H1 (cell line): ENCODE measurements at regions not wholly inside any gene's neighbourhood (a gene's known extent, or its start where the extent isn't known, plus 50 kb on each side); places are given as distances from the start of the nearest gene placed in this dataset.

ENCODE experiments used
- CTCF ChIA-PET: fragments of 300-600 bp; sonication (Branson Sonifier 250); formaldehyde crosslinking; loops from one replicate; lab custom pipeline; 2021; ENCODE audit not compliant: partially characterized antibody; lab: Charles Lee
- POLR2A ChIA-PET: fragments of 300-600 bp; sonication (Branson Sonifier 250); formaldehyde crosslinking; loops from one replicate; lab custom pipeline; 2021; ENCODE audit warnings: inconsistent platforms; ENCODE audit not compliant: partially characterized antibody; lab: Charles Lee
- DNase-seq, 2 experiments: peaks; one replicate each; pipeline versions ENCODE4 v3.0.0 to v3.0.0-alpha.2; 2010 to 2022; ENCODE audit warnings: low spot score in 2 of 2, low read depth in 1 of 2, mixed read lengths in 1 of 2
- FAIRE-seq: peaks from 2 replicates; lab custom pipeline; 2011; peaks lifted over from hg19 to GRCh38; lab: Jason Lieb, UNC
- H2AFZ ChIP-seq: 2 replicates; pipeline ENCODE4 v1.8.1; 2012; ENCODE audit warnings: low read length, inconsistent platforms
- H2AK5ac ChIP-seq: 2 replicates; pipeline ENCODE4 v1.6.1; 2013; ENCODE audit warnings: low read depth, low read length
- H2BK120ac ChIP-seq: replicated peaks from 2 replicates; pipeline ENCODE3; 2013; ENCODE audit warnings: low read depth, low read length, inconsistent platforms
- H2BK12ac ChIP-seq: 2 replicates; pipeline ENCODE4 v1.6.1; 2013; ENCODE audit warnings: low read depth, low read length
- H2BK15ac ChIP-seq: 2 replicates; pipeline ENCODE4 v1.6.1; 2013; ENCODE audit warnings: low read length
- H2BK20ac ChIP-seq: 2 replicates; pipeline ENCODE4 v1.6.1; 2013; ENCODE audit warnings: low read length
- H2BK5ac ChIP-seq: 2 replicates; pipeline ENCODE4 v1.6.1; 2013; ENCODE audit warnings: low read depth, low read length
- H3K14ac ChIP-seq: 2 replicates; pipeline ENCODE4 v1.6.1; 2013; ENCODE audit warnings: inconsistent platforms; ENCODE audit not compliant: insufficient read length
- H3K18ac ChIP-seq: 2 replicates; pipeline ENCODE4 v1.6.1; 2013; ENCODE audit warnings: low read length; ENCODE audit errors: extremely low read depth
- H3K23ac ChIP-seq: 2 replicates; pipeline ENCODE4 v1.6.1; 2013; ENCODE audit warnings: inconsistent platforms; ENCODE audit not compliant: insufficient read length
- H3K23me2 ChIP-seq: 2 replicates; pipeline ENCODE4 v1.6.1; 2013; ENCODE audit warnings: low read depth, low read length
- H3K27ac ChIP-seq: 2 replicates; pipeline ENCODE4 v1.6.1; 2011; ENCODE audit warnings: low read depth, low read length, inconsistent platforms
- H3K27me3 ChIP-seq, 4 experiments: replicated peaks in 1 of 4; 1 replicate in 1 of 4; 2 replicates in 3 of 4; pipeline versions ENCODE4 v1.6.1 to v1.8.1; 2011 to 2013; ENCODE audit warnings: low read length in 3 of 4, mild to moderate bottlenecking in 3 of 4, inconsistent platforms in 2 of 4, mixed read lengths in 2 of 4, moderate library complexity in 1 of 4; ENCODE audit not compliant: control insufficient read depth in 3 of 4, insufficient read depth in 3 of 4; ENCODE audit errors: extremely low read depth in 1 of 4
- H3K36me3 ChIP-seq, 4 experiments: 2 replicates each; pipeline versions ENCODE4 v1.6.1 to v1.8.1; 2011 to 2013; ENCODE audit warnings: mild to moderate bottlenecking in 4 of 4, low read length in 3 of 4, moderate library complexity in 2 of 4, control low read depth in 1 of 4, inconsistent platforms in 1 of 4; ENCODE audit not compliant: insufficient read depth in 4 of 4, control insufficient read depth in 2 of 4
- H3K4ac ChIP-seq: replicated peaks from 2 replicates; pipeline ENCODE3; 2013; ENCODE audit warnings: low read length, low read depth, mixed read lengths, inconsistent platforms; ENCODE audit not compliant: insufficient read length
- H3K4me1 ChIP-seq, 4 experiments: replicated peaks in 1 of 4; 1 replicate in 1 of 4; 2 replicates in 3 of 4; pipeline versions ENCODE4 v1.6.1 to v1.8.1; 2011 to 2013; ENCODE audit warnings: low read length in 3 of 4, inconsistent platforms in 2 of 4, mixed read lengths in 1 of 4; ENCODE audit not compliant: insufficient read depth in 4 of 4, control insufficient read depth in 3 of 4
- H3K4me2 ChIP-seq, 2 experiments: 2 replicates each; pipeline versions ENCODE4 v1.6.1 to v1.8.1; 2011 to 2013; ENCODE audit warnings: low read depth in 2 of 2, low read length in 2 of 2, control low read depth in 1 of 2, inconsistent platforms in 1 of 2, mild to moderate bottlenecking in 1 of 2; ENCODE audit not compliant: insufficient read depth in 1 of 2
- H3K4me3 ChIP-seq, 4 experiments: fragments of 200-600, 300-600 bp in 1 of 4; sonication (generic), shearing (Covaris generic), sonication (Bioruptor Twin) in 1 of 4; 2 replicates each; pipeline versions ENCODE4 v1.5.1 to v1.8.1; 2011 to 2016; ENCODE audit warnings: low read length in 4 of 4, low read depth in 3 of 4, control low read depth in 2 of 4, inconsistent platforms in 2 of 4, mild to moderate bottlenecking in 2 of 4, mixed read lengths in 1 of 4, moderate library complexity in 1 of 4; ENCODE audit not compliant: insufficient read depth in 2 of 4; ENCODE audit errors: extremely low read depth in 1 of 4
- H3K56ac ChIP-seq: replicated peaks from 2 replicates; pipeline ENCODE3; 2013; ENCODE audit warnings: low read depth, mild to moderate bottlenecking, mixed read lengths, low read length, inconsistent platforms; ENCODE audit not compliant: insufficient read length
- H3K79me1 ChIP-seq: 2 replicates; pipeline ENCODE4 v1.6.1; 2013; ENCODE audit warnings: low read depth, low read length, control low read depth
- H3K79me2 ChIP-seq, 2 experiments: 2 replicates each; pipeline versions ENCODE4 v1.6.1 to v1.8.1; 2012 to 2013; ENCODE audit warnings: low read length in 2 of 2, mild to moderate bottlenecking in 2 of 2, inconsistent platforms in 1 of 2; ENCODE audit not compliant: insufficient read depth in 2 of 2, control insufficient read depth in 1 of 2
- H3K9ac ChIP-seq, 4 experiments: replicated peaks in 1 of 4; 1 replicate in 1 of 4; 2 replicates in 3 of 4; pipeline versions ENCODE4 v1.6.1 to v1.8.1; 2011 to 2013; ENCODE audit warnings: low read depth in 3 of 4, low read length in 3 of 4, control low read depth in 2 of 4, mild to moderate bottlenecking in 2 of 4, moderate library complexity in 2 of 4, inconsistent platforms in 1 of 4; ENCODE audit errors: extremely low read depth in 1 of 4
- H3K9me3 ChIP-seq, 2 experiments: 2 replicates each; pipeline versions ENCODE4 v1.6.1 to v1.8.1; 2012 to 2013; ENCODE audit warnings: mild to moderate bottlenecking in 2 of 2, moderate library complexity in 2 of 2, control low read depth in 1 of 2, inconsistent platforms in 1 of 2, low read depth in 1 of 2, low read length in 1 of 2, mixed read lengths in 1 of 2; ENCODE audit not compliant: insufficient read depth in 2 of 2
- H4K20me1 ChIP-seq, 2 experiments: replicated peaks in 1 of 2; 2 replicates each; pipeline versions ENCODE3 to v1.8.1; 2011 to 2013; ENCODE audit warnings: inconsistent platforms in 2 of 2, low read length in 2 of 2, mild to moderate bottlenecking in 1 of 2; ENCODE audit not compliant: insufficient read depth in 2 of 2, control insufficient read depth in 1 of 2
- H4K5ac ChIP-seq: 2 replicates; pipeline ENCODE4 v1.6.1; 2013; ENCODE audit warnings: low read length, low read depth, mixed read lengths, inconsistent platforms; ENCODE audit not compliant: insufficient read length
- H4K8ac ChIP-seq: 2 replicates; pipeline ENCODE4 v1.8.0; 2013; ENCODE audit warnings: mild to moderate bottlenecking, moderate library complexity, low read length, inconsistent platforms; ENCODE audit not compliant: insufficient read depth; ENCODE audit errors: extremely low read depth
- H4K91ac ChIP-seq: replicated peaks from 2 replicates; pipeline ENCODE3; 2013; ENCODE audit warnings: low read length, mixed read lengths, inconsistent platforms; ENCODE audit not compliant: insufficient read length
- CHD1 ChIP-seq: IDR thresholded peaks from 2 replicates; pipeline ENCODE4 v1.6.1; 2012; ENCODE audit warnings: low read depth, low read length, improper control_type of control experiment
- NANOG ChIP-seq: IDR thresholded peaks from 2 replicates; pipeline ENCODE4 v1.6.1; 2011; ENCODE audit warnings: low read length, low read depth, mild to moderate bottlenecking, inconsistent platforms; ENCODE audit not compliant: insufficient read depth, poor library complexity, severe bottlenecking
- RFX5 ChIP-seq: IDR thresholded peaks from 2 replicates; pipeline ENCODE4 v1.6.1; 2011; ENCODE audit warnings: low read depth, low read length, improper control_type of control experiment, borderline replicate concordance
- SP1 ChIP-seq: IDR thresholded peaks from 2 replicates; pipeline ENCODE4 v1.6.1; 2011; ENCODE audit warnings: low read depth, low read length
- SP2 ChIP-seq: IDR thresholded peaks from 2 replicates; pipeline ENCODE4 v1.6.1; 2012; ENCODE audit warnings: mild to moderate bottlenecking, low read length, inconsistent platforms
- TAF1 ChIP-seq: IDR thresholded peaks from 2 replicates; pipeline ENCODE4 v1.6.1; 2011; ENCODE audit warnings: mild to moderate bottlenecking, low read depth, low read length
- TBP ChIP-seq: IDR thresholded peaks from 2 replicates; pipeline ENCODE4 v1.6.1; 2011; ENCODE audit warnings: low read depth, low read length, improper control_type of control experiment
- YY1 ChIP-seq: IDR thresholded peaks from 2 replicates; pipeline ENCODE4 v1.6.1; 2011; ENCODE audit warnings: low read depth, mild to moderate bottlenecking, low read length
- WGBS, 2 experiments: shearing (Covaris generic) in 1 of 2; methylation state at CpG; one replicate each; pipeline versions ENCODE4 v1.1.6 to v1.1.7; 2013 to 2015; ENCODE audit warnings: low lambda C conversion rate in 2 of 2, mixed read lengths in 2 of 2, inconsistent platforms in 1 of 2, low coverage in 1 of 2, missing lambda C conversion rate in 1 of 2; ENCODE audit not compliant: insufficient replicate concordance in 2 of 2, insufficient coverage in 1 of 2, insufficient read length in 1 of 2; ENCODE audit errors: extremely low coverage in 1 of 2, missing lambda C conversion rate in 1 of 2; 5-methylcytosine and 5-hydroxymethylcytosine counted together

DNA sequence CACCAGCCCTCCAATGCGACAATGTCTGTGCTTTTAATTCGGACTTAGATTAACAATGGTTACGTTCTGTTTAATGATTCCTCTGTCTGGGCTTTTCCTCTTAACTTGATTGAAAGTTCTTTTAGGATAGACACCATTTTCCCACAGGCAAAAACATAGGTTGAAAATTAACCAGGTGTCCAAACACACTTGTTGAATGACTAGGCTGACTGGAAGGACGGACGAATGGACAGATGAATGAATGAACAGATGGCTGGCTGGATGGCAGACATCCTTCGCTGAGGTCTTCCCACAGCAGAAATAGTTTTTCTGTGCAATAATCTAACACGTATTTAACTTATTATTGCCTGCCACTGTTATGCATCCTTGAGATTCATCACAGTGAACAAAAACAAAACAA, 298.8 kb downstream of the SRBD1 start:
- Histone ChIP-seq H3K4ac (no peak overlapping the region), H2BK120ac (no peak overlapping the region), H3K23ac (no peak overlapping the region), H2BK20ac (no peak overlapping the region), H2BK15ac (no peak overlapping the region), H3K27ac (no peak overlapping the region), H2BK12ac (no peak overlapping the region), H3K4me3 (no peak overlapping the region), H3K23me2 (no peaks in the 10 kb centered on the region), H4K91ac (no peak overlapping the region), H3K56ac (no peak overlapping the region), H3K14ac (no peak overlapping the region), H2AFZ (no peak overlapping the region), H4K8ac (no peak overlapping the region), H4K5ac (no peak overlapping the region), H2BK5ac (no peak overlapping the region), H3K27me3 (no peaks in the 10 kb centered on the region), H3K4me2 (no peak overlapping the region), H3K36me3 (no peaks in the 10 kb centered on the region; a peak in 1 of 8 replicates), H4K20me1 (no peaks in the 10 kb centered on the region), H3K9me3 (no peaks in the 10 kb centered on the region), H3K79me1 (no peaks in the 10 kb centered on the region), H2AK5ac (no peak overlapping the region), H3K4me1 (no peaks in the 10 kb centered on the region), H3K79me2 (no peaks in the 10 kb centered on the region), H3K18ac (no peak overlapping the region), H3K9ac (no peak overlapping the region)
- WGBS, 2 experiments: 87% methylated on average over 7 of the region's 7 CpGs; no CpG with 5 or more reads in 1 of the 2 experiments
- ChIA-PET CTCF (no interaction called here), POLR2A (no interaction called here)
- FAIRE-seq: no peak
- no peak for DNase-seq
- TF ChIP-seq YY1 (no peak), RFX5 (no peak), CHD1 (no peak), SP1 (no peak), TAF1 (no peak), TBP (no peak), NANOG (no peak), SP2 (no peak)
